NCI-H2081 treated with DMSO at 0.1 percent for 48 hours (cell line): ENCODE measurements at regions not wholly inside any gene's neighbourhood (a gene's known extent, or its start where the extent isn't known, plus 50 kb on each side); places are given as distances from the start of the nearest gene placed in this dataset.

Experiments
- DNase-seq: peaks from one replicate; lab custom pipeline; 2025; lab: John Stamatoyannopoulos, UW

DNA sequence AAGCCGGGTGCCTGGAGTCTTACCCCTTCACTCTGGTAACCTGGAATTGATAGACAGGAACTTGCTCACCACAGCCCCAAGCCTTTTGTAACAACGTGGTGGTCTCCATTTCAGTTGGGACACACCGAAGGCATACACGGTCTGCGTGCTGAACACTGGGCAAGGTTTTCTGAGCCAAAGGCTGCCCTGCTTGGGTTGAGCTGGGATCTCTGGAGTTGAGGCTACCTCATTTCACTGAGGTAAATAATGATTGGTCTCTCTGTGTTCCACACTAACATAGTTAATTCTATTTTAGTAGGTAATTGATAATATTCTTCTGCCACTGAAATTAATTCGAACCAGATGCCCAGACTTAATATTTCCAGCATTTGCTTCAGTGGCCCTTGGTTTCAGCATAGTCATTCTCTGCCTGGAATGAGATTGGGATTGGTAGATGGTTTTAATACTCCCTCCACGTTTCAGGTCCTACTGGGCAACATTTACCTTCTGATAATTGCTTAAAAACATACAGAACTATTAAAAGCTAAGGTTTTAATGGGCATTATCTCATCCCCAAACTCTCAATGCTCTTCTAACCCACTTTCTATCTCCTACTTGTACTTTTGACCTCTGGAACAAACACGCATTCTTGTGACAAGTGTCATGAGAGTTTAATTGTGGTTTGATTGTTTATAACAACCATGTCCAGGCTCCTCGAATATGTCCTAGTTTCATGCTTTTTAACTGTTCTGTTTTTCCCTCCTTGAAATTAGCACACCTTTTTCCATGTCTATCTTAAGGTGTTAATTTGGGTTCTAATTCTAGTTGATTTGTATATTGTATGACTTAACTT, 202.3 kb upstream of the KLF6 start:
- no peak for DNase-seq

DNA sequence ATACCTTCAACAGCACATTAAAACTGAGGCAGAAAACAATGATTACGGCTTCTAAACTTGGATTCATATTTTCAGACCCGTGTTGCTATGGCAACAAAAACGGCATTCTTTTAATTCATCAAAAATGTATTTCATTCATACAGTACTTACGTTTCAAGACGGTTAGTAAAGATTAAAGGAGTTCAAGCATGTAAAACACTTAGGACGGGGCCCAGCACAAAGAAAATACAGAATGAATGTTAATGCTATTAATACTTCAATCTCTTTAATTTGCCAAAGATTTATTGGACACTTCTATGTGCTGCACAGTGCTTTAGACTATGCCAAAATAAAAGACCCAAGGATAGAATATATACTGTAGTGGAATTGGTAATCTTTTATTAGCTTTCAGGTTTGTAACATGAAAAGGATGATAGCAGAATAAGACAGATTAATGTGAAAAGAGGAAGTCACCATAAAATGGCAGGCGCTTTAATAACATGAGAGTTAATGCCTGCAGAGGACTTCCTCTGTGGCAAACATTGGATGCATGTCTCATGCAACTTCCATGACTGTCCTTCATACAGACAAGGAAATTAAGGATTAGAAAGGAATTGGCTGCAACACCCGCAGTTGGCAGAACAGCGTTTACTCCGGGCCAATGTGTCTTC, 201.6 kb upstream of the KLF6 start:
- DNase-seq = no peak

DNA sequence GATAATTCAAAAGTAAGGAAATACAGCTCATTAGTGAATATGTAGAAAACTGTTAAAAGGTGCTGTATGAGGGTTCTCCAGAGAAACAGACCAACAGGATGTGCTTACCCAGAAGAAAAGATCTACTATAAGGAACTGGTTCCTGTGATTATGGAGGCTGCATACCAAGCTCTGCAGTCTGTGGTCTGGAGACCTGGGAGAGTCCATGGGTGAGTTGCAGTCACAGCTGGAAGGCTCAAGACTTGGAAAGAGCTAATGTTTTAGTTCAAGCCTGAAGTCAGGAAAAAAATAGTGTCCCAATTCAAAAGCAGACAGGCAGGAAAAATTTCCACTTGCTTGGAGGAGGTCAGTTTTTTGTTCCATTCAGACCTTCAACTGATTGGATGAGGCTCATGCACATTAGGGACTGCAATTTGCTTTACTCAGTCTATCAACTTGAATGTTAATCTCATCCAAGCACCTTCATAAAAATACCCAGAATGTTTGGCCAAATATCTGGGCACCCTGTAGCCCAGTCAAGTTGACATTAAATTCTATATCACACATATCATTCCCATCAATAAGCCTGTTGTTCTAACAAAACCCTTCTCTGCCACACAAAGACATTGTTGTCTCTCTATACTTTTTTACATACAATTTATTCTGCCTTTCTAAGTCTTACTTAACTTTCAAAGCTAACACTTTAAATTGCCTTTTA, 197.9 kb upstream of the KLF6 start:
- no peak for DNase-seq

DNA sequence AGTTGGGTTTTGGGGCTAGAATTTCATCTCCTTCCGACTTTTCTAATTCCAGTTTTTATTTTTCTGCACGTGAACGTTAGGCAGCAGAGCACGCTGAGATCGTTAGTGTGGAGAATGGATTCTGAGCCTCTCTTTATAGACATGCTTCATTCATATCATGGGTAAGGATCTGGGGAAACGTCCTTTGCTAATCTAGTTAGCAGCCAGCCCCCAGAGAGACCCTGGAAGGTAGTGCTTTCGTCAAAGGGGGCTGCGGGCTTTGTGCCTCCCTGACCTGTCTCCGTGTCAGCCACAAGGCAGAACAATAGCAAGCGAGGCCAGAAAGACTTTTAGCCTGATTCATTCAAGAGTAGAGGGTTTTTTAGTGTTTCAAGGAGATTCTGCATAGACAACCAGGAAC, 196.3 kb upstream of the KLF6 start:
- no peak for DNase-seq

DNA sequence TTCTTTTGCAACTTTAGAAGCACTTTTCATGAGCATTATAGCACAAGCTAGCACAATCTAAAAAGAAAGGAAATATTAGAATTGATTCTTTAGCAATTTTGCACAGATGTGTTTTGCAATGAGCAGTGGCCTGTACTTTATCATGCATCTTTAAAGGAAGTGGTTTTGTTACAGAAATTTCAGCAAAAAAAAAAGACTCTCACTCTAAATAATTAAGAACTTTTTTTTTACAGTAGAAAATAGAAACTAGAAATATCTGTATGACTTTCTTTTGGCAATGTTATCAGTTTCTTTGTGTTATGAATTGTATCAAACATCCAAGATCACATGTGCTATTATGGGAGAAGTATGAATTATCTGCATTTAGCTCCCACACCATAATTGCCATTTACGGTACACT, 195.7 kb upstream of the KLF6 start:
- no peak for DNase-seq

DNA sequence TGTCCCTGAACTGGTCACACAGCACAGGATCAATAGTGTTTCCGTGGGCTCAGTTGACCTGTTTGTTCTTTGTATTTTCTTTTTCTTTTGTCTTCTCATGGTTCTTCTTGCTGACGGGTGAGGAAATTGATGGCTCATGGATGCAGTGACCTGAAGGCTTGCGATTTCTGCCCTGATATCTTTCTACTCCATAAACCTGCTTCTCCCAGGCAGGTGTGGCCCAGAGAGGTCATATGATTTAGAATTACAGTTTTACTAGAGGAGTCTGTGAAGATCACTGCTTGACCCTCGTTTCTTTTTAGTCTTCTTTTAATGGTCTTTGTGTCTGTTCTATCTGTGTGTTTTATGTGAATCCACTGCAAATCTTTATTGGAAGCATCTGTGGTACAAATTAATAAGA, 195.1 kb upstream of the KLF6 start:
- DNase-seq = no peak

DNA sequence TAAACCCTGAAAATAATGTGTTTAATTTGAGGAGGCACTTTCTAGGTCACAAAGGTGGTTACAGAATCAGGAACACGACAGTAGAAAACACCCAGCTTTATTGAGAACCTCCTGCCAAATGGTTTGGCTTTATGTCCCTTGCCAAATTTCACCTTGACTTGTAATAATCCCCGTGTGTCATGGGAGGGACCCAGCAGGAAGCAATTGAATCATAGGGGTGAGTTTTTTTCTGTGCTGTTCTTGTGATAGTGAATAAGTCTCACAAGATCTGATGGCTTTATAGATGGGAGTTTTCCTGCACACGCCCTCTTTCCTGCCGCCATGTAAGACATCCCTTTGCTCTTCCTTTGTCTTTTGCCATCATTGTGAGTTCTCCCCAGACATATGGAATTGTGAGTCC, 193.8 kb upstream of the KLF6 start:
- no peak for DNase-seq

DNA sequence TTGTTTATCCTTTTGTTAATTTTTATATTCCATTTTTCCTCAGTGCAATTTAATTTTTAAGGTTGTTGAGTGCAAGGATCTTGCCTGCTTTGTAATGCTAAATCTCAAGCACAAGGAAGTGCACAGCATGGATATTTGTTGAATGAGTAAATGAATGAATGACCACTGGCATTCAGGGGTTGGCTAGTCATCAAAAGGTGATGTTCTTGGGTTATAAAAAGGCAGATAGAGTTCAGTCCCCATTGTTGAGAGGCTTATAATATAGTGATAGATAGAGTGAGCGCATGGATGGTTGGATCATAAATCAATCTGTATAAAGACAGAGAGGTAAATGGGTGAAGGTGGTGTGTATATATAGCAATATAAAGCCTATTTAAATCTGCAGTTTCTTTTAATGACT, 193.2 kb upstream of the KLF6 start:
- no peak for DNase-seq

DNA sequence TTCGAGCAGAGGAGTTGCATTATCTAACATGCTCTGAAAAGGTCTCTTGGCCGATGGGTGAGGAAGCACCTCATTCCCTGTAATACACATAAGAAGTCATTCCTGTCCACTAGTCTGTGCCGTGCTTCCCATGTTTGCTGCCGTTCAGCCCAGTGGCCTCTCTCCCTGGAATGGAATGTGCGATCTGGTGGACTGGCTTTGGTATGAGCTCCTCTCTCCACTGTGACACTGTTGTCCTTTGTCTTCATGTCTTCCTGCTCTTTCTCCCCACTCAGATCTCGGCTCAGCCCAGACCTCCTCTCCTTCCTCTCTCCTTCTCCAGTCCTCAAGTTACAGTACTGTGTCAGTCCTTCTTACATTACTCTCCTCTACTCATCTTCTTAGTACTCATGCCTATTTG, 192.8 kb upstream of the KLF6 start:
- DNase-seq = no peak

DNA sequence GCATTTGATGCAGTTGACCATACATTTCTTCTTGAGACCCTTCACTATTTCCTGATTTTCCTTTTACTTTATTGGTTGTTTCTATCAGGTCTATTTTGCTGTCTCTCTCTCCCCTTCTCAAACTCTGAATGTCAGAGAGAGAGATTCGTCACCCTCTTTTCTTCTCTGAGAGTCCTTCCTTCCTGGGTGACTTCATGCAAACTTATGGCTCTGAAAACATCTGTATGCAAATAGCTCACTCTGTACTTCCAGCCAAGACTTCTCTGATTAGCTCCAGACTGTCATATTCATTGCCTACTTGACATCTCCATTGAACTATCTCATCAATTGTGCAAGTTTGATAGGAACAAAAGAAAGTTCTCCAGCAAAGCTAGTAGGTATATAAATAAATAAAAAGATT, 191.7 kb upstream of the KLF6 start:
- DNase-seq = no peak

DNA sequence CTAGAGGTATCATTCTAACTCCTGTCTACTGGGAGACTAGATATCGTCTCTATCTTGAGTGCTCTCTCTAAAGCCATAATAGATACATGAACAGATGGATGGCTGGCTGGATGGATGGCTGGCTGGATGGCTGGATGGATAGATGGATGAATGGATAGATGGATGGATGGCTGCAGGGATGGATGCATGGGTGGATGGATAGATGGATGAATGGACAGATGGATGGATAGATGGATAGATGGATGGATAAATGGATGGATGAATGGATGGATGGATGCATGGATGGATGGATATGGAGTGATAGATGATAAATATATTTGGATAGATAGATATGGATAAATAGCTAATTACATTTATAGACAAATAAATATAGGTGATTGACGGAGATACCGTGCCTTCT, 191.2 kb upstream of the KLF6 start:
- DNase-seq = no peak

DNA sequence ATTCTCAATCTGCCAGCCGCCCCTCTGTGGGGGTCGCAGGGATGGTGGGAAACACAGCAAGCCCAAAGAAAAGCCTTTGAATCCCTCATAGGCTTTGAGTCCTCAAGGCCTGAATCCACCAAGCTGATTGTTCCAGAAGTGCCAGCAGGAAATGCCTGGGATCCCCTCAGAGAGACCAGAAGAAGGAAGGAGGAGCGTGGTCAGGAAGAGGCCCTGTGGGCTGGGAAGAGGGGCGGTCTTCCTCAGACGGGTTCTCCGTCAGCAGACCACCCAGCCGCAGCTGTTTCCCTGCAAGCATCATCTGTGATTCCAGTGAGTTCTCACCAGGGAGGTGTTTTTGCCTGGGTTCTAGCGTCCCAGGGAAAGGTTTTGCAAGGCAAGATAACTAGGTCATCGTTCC, 190.0 kb upstream of the KLF6 start:
- DNase-seq = no peak

DNA sequence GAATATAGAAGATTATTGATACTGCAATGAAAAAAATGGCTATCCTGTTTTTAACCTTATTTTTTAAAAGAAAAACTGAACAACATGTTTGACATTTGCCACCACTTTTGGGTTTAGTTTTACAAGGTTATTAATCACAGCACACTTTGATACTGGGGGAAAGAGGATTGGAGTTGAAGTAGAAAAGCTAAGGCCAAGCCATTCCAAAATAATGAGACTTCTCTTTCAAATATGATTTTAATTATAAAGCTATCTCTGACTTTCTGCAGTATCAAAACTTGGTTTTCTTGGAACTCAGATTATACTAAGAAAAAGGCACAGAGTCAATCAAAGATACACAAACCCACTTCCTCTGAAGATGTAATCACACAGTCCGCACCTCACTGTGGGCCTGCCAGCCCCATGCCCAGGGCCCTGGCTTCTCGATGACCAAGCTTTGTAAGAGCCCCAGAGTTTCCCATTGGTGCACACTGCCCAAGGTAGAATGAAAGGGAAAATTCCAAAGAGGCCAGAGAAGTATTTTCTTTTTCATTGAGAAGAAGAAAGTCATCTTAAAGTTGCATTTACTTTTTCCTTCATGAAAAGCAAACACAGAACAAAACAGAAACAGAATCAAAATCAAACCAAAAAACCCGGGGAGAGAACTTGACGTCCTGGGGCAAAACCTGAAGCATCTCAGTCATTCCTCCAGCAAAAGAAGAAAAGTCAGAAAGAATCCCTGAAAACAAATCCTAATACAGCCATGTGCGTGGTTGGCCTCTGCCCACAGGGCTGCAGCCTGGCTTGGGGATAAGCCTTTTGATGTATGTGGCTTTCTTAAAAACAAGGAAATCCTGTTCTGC, 187.7 kb upstream of the KLF6 start:
- no peak for DNase-seq

DNA sequence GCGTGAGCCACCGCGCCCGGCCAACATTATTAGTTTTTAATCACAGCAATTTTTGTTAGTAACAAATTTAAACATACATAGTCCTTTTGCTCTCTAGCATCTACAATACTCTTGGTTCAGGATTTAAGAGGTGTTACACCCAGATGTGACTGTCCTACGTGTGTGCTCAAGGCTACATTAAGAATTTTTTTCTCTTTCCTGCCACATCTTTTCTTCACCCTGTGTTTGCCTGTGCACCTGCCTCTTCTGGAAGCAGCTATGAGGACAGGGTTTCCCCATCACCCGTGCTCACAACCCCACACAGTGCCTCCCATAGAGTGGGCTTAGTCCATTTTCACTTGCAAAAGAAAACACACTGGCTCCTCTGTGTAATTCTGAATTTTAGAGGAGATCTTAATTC, 186.7 kb upstream of the KLF6 start:
- no peak for DNase-seq

DNA sequence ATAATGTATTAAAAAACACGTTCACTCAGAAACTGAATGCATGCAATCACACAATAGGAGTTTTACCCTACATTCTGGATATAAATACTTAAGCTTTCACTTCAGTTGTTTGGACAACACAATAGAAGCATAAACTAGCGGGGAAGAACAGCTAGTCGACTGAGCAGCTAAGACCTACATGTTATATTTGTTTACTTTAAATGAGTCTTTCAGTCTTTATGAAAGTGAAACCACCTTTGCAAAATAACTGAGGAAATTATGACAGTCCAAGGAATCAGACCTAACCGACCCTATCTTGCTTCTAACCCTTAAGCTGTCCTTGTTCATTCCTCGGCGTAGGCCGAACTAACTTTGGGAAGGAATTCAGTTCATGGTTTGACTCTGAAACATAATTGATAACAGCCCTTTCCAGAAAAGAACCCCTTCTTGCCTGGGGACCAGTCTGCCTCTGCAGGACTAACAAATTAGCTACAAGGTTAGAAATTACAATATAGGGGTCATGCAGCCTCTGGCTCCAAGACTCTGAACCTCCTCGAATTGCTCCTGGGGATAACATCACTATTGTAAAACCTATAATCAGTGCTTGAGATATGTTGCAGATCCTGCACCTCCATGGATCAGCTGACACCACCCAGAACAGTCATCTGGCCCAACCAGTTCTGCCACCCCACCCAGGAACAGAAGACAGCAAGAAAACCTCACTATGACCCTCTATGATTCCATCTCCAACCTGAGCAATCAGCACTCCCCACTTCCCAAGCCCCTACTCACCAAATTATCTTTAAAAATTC, 185.1 kb upstream of the KLF6 start:
- DNase-seq = no peak

DNA sequence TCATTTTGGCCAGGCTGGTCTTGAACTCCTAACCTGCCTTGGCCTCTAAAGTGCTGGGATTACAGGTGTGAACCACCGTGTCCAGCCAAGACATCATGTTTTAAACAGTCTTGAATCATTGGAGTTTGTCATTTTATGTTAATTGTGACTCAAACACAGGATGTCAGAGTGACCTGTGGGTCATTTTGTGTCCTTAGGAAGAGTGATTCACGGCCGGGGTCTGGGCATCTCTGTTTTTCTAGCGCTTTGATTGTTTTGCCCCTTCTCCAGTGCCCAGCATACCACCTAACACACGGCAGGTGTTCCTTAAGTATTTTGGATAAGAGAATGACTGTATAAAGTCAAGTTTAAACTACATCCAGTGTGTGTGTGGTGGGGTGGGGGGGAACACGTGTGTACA, 183.7 kb upstream of the KLF6 start:
- DNase-seq = no peak

DNA sequence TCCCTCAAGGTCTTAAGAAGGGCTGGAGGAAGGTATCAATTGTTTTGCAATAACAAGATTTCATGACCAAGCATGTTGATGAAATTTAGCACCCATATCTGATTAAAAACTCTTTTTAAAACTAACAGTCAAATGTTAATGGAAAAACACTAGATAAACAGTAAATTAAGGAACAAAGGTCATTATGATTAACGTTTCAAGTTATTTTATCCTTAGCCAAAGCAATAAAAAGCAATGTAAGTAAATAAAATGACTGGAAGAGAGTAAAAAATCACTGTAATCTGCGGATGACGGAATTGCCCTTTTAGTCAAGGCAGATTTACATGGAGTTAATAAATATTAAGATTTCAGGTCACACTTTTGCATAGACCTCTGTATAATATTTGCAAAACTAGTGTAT, 179.5 kb upstream of the KLF6 start:
- no peak for DNase-seq

DNA sequence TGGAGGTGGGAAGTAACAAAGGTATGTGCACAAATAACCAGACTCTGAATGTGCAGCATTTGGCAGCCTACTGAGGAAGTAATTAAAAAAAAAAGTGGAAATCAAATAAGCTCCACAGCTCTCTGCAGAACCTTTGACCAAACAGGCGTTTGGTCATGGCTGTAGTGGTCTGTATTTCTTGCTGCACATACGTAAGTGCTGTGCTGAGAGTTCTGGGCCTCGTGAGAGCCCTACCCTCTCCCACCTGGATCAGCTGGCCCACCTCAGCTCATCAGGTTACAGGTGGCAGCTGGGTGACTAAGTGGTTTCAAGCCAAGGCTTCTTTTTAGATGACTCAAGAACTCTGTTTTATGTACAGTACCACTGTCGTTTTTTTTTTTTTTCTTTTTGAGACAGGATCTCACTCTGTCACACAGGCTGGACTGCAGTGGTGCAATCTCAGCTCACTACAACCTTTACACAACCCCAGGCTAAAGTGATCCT, 178.2 kb upstream of the KLF6 start:
- DNase-seq = no peak

DNA sequence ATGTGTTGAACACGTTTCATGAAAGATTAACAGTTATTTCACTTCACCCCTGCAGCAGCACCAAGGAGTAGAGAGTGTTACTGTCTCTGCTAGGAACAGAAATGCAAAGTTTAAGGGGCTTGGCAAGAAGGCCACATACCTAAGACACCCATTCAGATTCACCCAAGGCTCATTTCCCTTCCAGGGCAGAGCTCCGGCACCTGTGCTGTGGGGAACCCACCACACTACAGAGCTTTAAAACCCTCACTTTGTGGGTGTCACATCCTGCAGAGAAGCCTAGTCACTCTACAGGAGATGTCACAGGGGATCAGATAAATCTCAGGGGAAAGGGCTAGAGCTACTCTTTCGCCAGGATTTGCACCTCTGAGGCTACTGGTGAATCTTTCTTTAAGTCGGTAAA, 176.1 kb upstream of the KLF6 start:
- DNase-seq = no peak

DNA sequence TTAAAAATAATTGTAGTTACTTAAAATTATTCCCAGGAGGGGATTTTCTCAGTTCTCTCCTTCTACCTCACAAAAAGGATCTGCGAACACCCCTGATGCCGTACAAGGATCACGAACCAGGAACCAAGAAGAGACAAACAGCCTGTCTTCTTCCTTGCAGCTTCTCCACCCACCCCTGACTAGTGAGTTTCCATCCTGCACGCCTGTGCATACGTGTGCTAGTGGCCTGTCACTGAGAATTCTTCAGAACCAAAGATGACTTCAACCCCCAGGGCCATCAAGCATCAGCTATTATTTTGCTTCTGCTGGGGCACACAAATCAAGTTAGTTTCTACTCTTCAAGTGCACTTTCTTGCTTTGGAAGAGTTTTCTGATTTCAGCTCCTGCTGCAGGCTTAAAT, 175.5 kb upstream of the KLF6 start:
- DNase-seq = no peak
